HCT116 (cell line): ENCODE measurements at regions not wholly inside any gene's neighbourhood (a gene's known extent, or its start where the extent isn't known, plus 50 kb on each side); places are given as distances from the start of the nearest gene placed in this dataset.

Experiments
- ATAC-seq: fragments of 200-7000 bp; cut with Tn5 transposase; 2 replicates; pipeline ENCODE4 v1.9.1; 2020; ENCODE audit warnings: mild to moderate bottlenecking, moderate library complexity
- BruUV-seq: library from RNA; stranded (reverse); fragments of 400-500 nt; replicated peaks from 2 replicates; lab custom pipeline; 2021; lab: Mats Ljungman, UMichigan
- CTCF ChIA-PET: fragments of 300-600 bp; sonication (Branson Sonifier 250); formaldehyde crosslinking; loops from one replicate; lab custom pipeline; 2021; ENCODE audit warnings: antibody characterized with exemption; lab: Charles Lee
- POLR2A ChIA-PET: fragments of 300-600, 350-600 bp; sonication (Branson Sonifier 250); formaldehyde crosslinking; loops from one replicate; lab custom pipeline; 2021; ENCODE audit warnings: antibody characterized with exemption; lab: Charles Lee
- RAD21 ChIA-PET, 2 experiments: fragments of 300-600 bp; sonication (Branson Sonifier 250); formaldehyde crosslinking; loops; one replicate each; lab custom pipeline; 2023; ENCODE audit warnings: low total read pairs in 2 of 2; ENCODE audit not compliant: uncharacterized antibody in 2 of 2, unreplicated experiment in 2 of 2, low non-redundant PET in 1 of 2; lab: Charles Lee
- DNase-seq: peaks from one replicate; pipeline ENCODE4 v3.0.0-alpha.2; 2010; ENCODE audit warnings: low read depth, low spot score
- H2AFZ ChIP-seq: fragments of 200-600 bp; shearing (Covaris generic), sonication (generic); 2 replicates; pipeline ENCODE4 v1.6.1; 2017; ENCODE audit warnings: low read depth, mixed run types, mixed read lengths, antibody characterized with exemption, low read length; ENCODE audit not compliant: poor library complexity, severe bottlenecking
- H3K27ac ChIP-seq: 2 replicates; pipeline ENCODE4 v1.5.1; 2012; ENCODE audit warnings: low read depth, low read length
- H3K27me3 ChIP-seq: fragments of 200-600 bp; sonication (generic); 2 replicates; pipeline ENCODE4 v1.6.1; 2016; ENCODE audit warnings: mixed run types, low read length, mixed read lengths; ENCODE audit not compliant: insufficient read depth
- H3K36me3 ChIP-seq, 2 experiments: fragments of 200-500 bp in 1 of 2; fragments of 200-600 bp in 1 of 2; sonication (Bioruptor generic) in 1 of 2; sonication (generic) in 1 of 2; 2 replicates each; pipeline versions ENCODE4 v1.5.1 to v1.6.1; 2014 to 2016; ENCODE audit warnings: low read length in 2 of 2, inconsistent platforms in 1 of 2, mixed read lengths in 1 of 2, mixed run types in 1 of 2; ENCODE audit not compliant: insufficient read depth in 2 of 2, control insufficient read depth in 1 of 2
- H3K4me1 ChIP-seq, 2 experiments: fragments of 200-600 bp in 1 of 2; sonication (generic) in 1 of 2; 2 replicates each; pipeline versions ENCODE4 v1.5.1 to v1.6.1; 2012 to 2017; ENCODE audit warnings: low read length in 2 of 2, inconsistent platforms in 1 of 2, mild to moderate bottlenecking in 1 of 2, mixed read lengths in 1 of 2, mixed run types in 1 of 2, moderate library complexity in 1 of 2; ENCODE audit not compliant: insufficient read depth in 2 of 2, control insufficient read depth in 1 of 2
- H3K4me2 ChIP-seq: fragments of 200-600 bp; sonication (generic); 2 replicates; pipeline ENCODE4 v1.6.1; 2017; ENCODE audit warnings: mixed run types, low read length, mixed read lengths
- H3K4me3 ChIP-seq, 2 experiments: fragments of 200-600 bp in 1 of 2; sonication (generic) in 1 of 2; replicated peaks in 1 of 2; 2 replicates each; pipeline ENCODE4 v1.5.1; 2011 to 2016; ENCODE audit warnings: low read length in 2 of 2, control low read depth in 1 of 2, low read depth in 1 of 2, mild to moderate bottlenecking in 1 of 2, mixed read lengths in 1 of 2, mixed run types in 1 of 2
- H3K79me2 ChIP-seq: fragments of 200-600 bp; sonication (generic); 2 replicates; pipeline ENCODE4 v1.6.1; 2017; ENCODE audit warnings: mild to moderate bottlenecking, mixed run types, low read length, moderate library complexity, mixed read lengths; ENCODE audit not compliant: insufficient read depth
- H3K9ac ChIP-seq: fragments of 200-600 bp; sonication (generic); 2 replicates; pipeline ENCODE4 v1.6.1; 2016; ENCODE audit warnings: low read length, mixed read lengths
- H3K9me2 ChIP-seq: fragments of 200-600 bp; sonication (generic), shearing (Covaris generic); 2 replicates; pipeline ENCODE4 v1.6.1; 2017; ENCODE audit warnings: mixed run types, mild to moderate bottlenecking, moderate library complexity; ENCODE audit not compliant: insufficient read depth
- H3K9me3 ChIP-seq, 2 experiments: fragments of 200-500 bp in 1 of 2; fragments of 200-600 bp in 1 of 2; sonication (Bioruptor generic) in 1 of 2; sonication (generic) in 1 of 2; 2 replicates each; pipeline ENCODE4 v1.6.1; 2014 to 2017; ENCODE audit warnings: low read length in 2 of 2, mixed read lengths in 2 of 2, inconsistent platforms in 1 of 2, low read depth in 1 of 2, mild to moderate bottlenecking in 1 of 2, mixed run types in 1 of 2, moderate library complexity in 1 of 2; ENCODE audit not compliant: control insufficient read depth in 1 of 2, insufficient read depth in 1 of 2
- H4K20me1 ChIP-seq: fragments of 200-600 bp; sonication (generic), shearing (Covaris generic); 2 replicates; pipeline ENCODE4 v1.6.1; 2017; ENCODE audit warnings: mixed run types, mild to moderate bottlenecking, moderate library complexity; ENCODE audit not compliant: insufficient read depth
- ATF3 ChIP-seq: IDR thresholded peaks from 2 replicates; pipeline ENCODE4 v1.6.1; 2012
- CEBPB ChIP-seq: IDR thresholded peaks from 2 replicates; pipeline ENCODE4 v1.6.1; 2012; ENCODE audit warnings: low read depth
- ELF1 ChIP-seq: IDR thresholded peaks from 2 replicates; pipeline ENCODE4 v1.6.1; 2012; ENCODE audit warnings: low read depth, borderline replicate concordance
- EZH2 ChIP-seq: fragments of 200-600 bp; sonication (generic); IDR thresholded peaks from 2 replicates; pipeline ENCODE4 v1.6.1; 2017; ENCODE audit warnings: antibody characterized with exemption, mixed run types
- JUND ChIP-seq: IDR thresholded peaks from 2 replicates; pipeline ENCODE4 v1.6.1; 2012
- POLR2A ChIP-seq: IDR thresholded peaks from 2 replicates; pipeline ENCODE4 v1.7.0; 2011; ENCODE audit warnings: borderline replicate concordance; ENCODE audit not compliant: insufficient read depth, insufficient read length; ENCODE audit errors: extremely low read depth
- POLR2AphosphoS5 ChIP-seq: IDR thresholded peaks from 2 replicates; pipeline ENCODE4 v1.6.1; 2011; ENCODE audit warnings: mild to moderate bottlenecking, low read depth, low read length, moderate library complexity
- REST ChIP-seq: IDR thresholded peaks from 2 replicates; pipeline ENCODE4 v1.6.1; 2012; ENCODE audit warnings: low read depth
- SIN3A ChIP-seq: IDR thresholded peaks from 2 replicates; pipeline ENCODE4 v1.6.1; 2012; ENCODE audit warnings: low read depth
- SP1 ChIP-seq: IDR thresholded peaks from 2 replicates; pipeline ENCODE4 v1.6.1; 2012; ENCODE audit warnings: low read depth
- SRF ChIP-seq: IDR thresholded peaks from 2 replicates; pipeline ENCODE4 v1.6.1; 2012; ENCODE audit warnings: low read depth
- TCF7L2 ChIP-seq: IDR thresholded peaks from 2 replicates; pipeline ENCODE4 v1.7.0; 2011; ENCODE audit warnings: borderline replicate concordance, inconsistent platforms; ENCODE audit not compliant: insufficient read depth, insufficient read length; ENCODE audit errors: extremely low read depth
- YY1 ChIP-seq: IDR thresholded peaks from 2 replicates; pipeline ENCODE4 v1.6.1; 2011; ENCODE audit warnings: low read length, low read depth, moderate library complexity, mild to moderate bottlenecking; ENCODE audit not compliant: insufficient replicate concordance; ENCODE audit errors: extremely low read depth
- ZBTB33 ChIP-seq: IDR thresholded peaks from 2 replicates; pipeline ENCODE4 v1.6.1; 2011; ENCODE audit warnings: mild to moderate bottlenecking, low read length, moderate library complexity; ENCODE audit not compliant: insufficient replicate concordance; ENCODE audit errors: extremely low read depth
- intact Hi-C: fragments of 100-400 bp; cut with micrococcal nuclease; formaldehyde crosslinking; loops from 2 replicates; pipeline ENCODE4 v1.10.0; 2022

GRCh38 chr3:69524816-69525215 is 138.9 kb upstream of the FRMD4B start:
- Histone ChIP-seq H3K9me3 (no peaks in the 10 kb centered on the region), H3K9ac (no peak overlapping the region), H3K27me3 (peaks cover 7% of the 10 kb centered on the region; the same call in 1 of the 2 replicates), H3K4me1 (no peaks in the 10 kb centered on the region), H2AFZ (no peak overlapping the region), H3K79me2 (no peaks in the 10 kb centered on the region), H3K27ac (no peak overlapping the region), H3K36me3 (no peaks in the 10 kb centered on the region), H4K20me1 (no peaks in the 10 kb centered on the region), H3K9me2 (no peaks in the 10 kb centered on the region)
- ChIA-PET CTCF (no interaction called here), POLR2A (no interaction called here), RAD21 (no interaction called here)
- intact Hi-C loops = no loop called here
- TF ChIP-seq SP1 (no peak), TCF7L2 (no peak)
- TF ChIP-seq, all 23 proteins: peak for 0
- ATAC-seq (no peak), DNase-seq (no peak)
- Histone ChIP-seq H3K4me3 (no peak overlapping the region), H3K4me2 (no peak overlapping the region)
- no TSS peak for BruUV-seq

GRCh38 chr3:69521286-69521685 is 135.4 kb upstream of the FRMD4B start:
- Histone ChIP-seq H3K9me3 (no peaks in the 10 kb centered on the region), H3K27ac (no peak overlapping the region), H4K20me1 (no peaks in the 10 kb centered on the region), H3K4me3 (no peak overlapping the region), H3K4me2 (no peak overlapping the region), H3K9ac (no peak overlapping the region), H3K4me1 (no peaks in the 10 kb centered on the region), H3K36me3 (no peaks in the 10 kb centered on the region), H3K27me3 (no peaks in the 10 kb centered on the region), H3K9me2 (no peaks in the 10 kb centered on the region), H3K79me2 (no peaks in the 10 kb centered on the region), H2AFZ (no peak overlapping the region)
- ATAC-seq = no peak
- no peak for DNase-seq
- ChIA-PET RAD21 (no interaction called here), CTCF (no interaction called here), POLR2A (no interaction called here)
- BruUV-seq = no TSS peak
- intact Hi-C loops = no loop called here
- no peak for TF ChIP-seq POLR2A
- no peak for TF ChIP-seq CEBPB
- no peak for TF ChIP-seq SRF
- TF ChIP-seq REST = no peak
- TF ChIP-seq ELF1 = no peak
- no peak for TF ChIP-seq SP1
- TF ChIP-seq EZH2 = no peak
- TF ChIP-seq POLR2AphosphoS5 = no peak
- TF ChIP-seq SIN3A = no peak
- no peak for TF ChIP-seq ZBTB33
- no peak for TF ChIP-seq YY1
- no peak for TF ChIP-seq ATF3
- TF ChIP-seq TCF7L2 = no peak
- TF ChIP-seq JUND = no peak
